ENCODE measurements at regions not wholly inside any gene's neighbourhood (a gene's known extent, or its start where the extent isn't known, plus 50 kb on each side); places are given as distances from the start of the nearest gene placed in this dataset.
"Not testable (repeated sequence)": the region's sequence is repeated elsewhere in the genome, so short reads cannot be mapped to it uniquely, and the experiment has no call there.

DNA sequence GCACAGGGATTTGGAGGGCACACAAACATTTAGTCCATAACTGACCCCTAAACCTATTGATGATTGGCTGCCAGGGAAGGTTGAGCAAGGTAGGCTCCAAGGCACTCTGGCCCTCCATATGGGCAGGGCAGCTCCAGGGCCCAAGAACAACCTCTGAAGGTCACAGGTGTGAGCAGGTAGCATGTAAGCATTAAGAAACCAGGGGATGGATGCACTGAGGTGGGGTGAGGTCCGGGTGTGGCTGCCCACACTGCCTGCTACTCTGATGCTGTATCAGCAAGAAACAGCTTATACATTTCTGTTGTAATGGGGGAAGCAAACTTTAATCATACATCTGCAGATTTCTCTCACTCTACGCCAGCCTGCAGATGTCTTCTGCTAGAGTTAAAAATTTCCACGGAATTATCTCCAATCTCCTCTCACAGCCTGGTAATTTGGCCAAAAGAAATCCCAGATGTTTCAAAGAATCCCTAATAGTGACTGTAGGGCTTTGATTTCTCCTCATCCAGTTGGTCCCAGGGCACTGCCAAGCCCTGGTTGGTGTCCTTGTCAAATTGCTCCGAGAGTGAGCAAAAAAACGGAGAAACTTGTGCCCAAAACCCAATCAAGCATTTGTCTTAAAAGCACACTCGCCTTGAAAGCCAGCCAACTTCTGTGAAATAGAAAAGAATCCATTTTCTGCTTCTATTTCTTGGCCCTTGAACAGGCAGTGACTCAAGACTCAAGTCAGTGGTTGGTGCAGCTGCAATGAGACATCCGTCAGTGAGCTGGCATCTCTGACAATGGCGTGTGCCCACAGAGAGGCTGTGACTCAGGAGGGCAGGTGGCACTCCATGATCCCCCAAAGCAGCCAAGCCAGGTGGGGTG, 72.5 kb upstream of the MRI1 start:
- in situ Hi-C loops (cut with MboI; ENCODE audit: low sequenced_read_pairs in 4 of 4): no loop called here
- H3K9me3 ChIP-seq: no peaks in the 10 kb centered on the region
- no peak for TF ChIP-seq POLR2A (IDR thresholded peaks at IDR 0.05)
- TF ChIP-seq, protein P1, sequence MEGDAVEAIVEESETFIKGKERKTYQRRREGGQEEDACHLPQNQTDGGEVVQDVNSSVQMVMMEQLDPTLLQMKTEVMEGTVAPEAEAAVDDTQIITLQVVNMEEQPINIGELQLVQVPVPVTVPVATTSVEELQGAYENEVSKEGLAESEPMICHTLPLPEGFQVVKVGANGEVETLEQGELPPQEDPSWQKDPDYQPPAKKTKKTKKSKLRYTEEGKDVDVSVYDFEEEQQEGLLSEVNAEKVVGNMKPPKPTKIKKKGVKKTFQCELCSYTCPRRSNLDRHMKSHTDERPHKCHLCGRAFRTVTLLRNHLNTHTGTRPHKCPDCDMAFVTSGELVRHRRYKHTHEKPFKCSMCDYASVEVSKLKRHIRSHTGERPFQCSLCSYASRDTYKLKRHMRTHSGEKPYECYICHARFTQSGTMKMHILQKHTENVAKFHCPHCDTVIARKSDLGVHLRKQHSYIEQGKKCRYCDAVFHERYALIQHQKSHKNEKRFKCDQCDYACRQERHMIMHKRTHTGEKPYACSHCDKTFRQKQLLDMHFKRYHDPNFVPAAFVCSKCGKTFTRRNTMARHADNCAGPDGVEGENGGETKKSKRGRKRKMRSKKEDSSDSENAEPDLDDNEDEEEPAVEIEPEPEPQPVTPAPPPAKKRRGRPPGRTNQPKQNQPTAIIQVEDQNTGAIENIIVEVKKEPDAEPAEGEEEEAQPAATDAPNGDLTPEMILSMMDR (IDR thresholded peaks at IDR 0.05 in 4 of 5, conservative IDR thresholded peaks at IDR 0.05 in 1 of 5): no peak
- H3K27ac ChIP-seq: no peak overlapping the region
- intact Hi-C loops (cut with DNase I; ENCODE audit: low total_unique reads): no loop called here
- no peak for ATAC-seq
- DNase-seq: no peak
- H3K4me1 ChIP-seq: no peaks in the 10 kb centered on the region
- H3K27me3 ChIP-seq: no peaks in the 10 kb centered on the region
- no peak overlapping the region for H3K4me3 ChIP-seq
- no peaks in the 10 kb centered on the region for H3K36me3 ChIP-seq

DNA sequence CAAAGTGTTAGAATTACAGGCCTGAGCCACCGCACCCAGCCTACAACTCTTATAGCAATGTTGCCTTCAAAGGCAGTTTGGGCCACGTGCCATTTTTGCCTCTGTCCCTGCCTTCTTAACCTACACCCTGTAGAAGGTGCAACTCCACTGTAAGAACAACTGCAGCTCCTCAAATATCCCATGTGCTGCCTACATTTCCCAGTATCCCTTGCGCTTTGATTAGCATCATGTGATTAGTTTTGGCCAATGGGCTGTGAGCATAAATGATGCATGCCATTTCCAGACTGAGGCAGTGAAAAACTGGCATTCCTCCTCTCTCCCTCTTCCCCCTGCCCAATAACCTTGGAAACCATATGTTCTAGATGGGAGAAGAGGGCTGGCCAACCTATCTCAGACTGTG, 75.2 kb upstream of the MRI1 start:
- no peak for ATAC-seq
- no peaks in the 10 kb centered on the region for H3K27me3 ChIP-seq
- H3K4me3 ChIP-seq: no peak overlapping the region
- H3K9me3 ChIP-seq: no peaks in the 10 kb centered on the region
- no peaks in the 10 kb centered on the region for H3K4me1 ChIP-seq
- in situ Hi-C loops (cut with MboI; ENCODE audit: low sequenced_read_pairs in 4 of 4) (no loop called here), intact Hi-C loops (cut with DNase I; ENCODE audit: low total_unique reads) (no loop called here)
- no peak for DNase-seq
- H3K27ac ChIP-seq: no peak overlapping the region
- TF ChIP-seq POLR2A (IDR thresholded peaks at IDR 0.05): no peak
- TF ChIP-seq, protein P1 (IDR thresholded peaks at IDR 0.05 in 4 of 5, conservative IDR thresholded peaks at IDR 0.05 in 1 of 5): no peak
- no peaks in the 10 kb centered on the region for H3K36me3 ChIP-seq

DNA sequence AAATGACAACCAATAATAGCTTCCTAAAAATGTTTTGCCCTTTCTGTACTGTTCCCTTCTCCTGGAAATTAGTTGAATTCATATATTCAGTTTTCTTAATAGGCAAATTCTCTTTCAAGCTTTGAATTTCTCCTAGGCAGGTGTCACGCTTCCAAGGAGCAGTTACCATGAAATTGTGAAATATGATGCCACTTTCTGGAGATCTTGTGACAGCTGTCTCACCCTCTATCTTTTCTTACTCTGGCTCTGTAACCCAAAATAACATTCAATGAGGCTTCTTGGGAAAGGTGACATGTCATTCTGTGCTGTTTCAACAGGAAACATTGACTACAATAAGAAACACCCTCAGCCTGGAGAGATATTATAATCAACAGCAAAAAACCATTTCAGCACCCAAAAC, 80.3 kb upstream of the MRI1 start:
- Histone ChIP-seq H3K4me3 (no peak overlapping the region), H3K9me3 (peaks cover 0 to 8% (median 0%) of the 10 kb centered on the region in 3 donors), H3K27me3 (no peaks in the 10 kb centered on the region), H3K36me3 (no peaks in the 10 kb centered on the region), H3K4me1 (no peaks in the 10 kb centered on the region), H3K27ac (no peak overlapping the region)
- in situ Hi-C loops (cut with MboI; ENCODE audit: low sequenced_read_pairs in 4 of 4) (no loop called here), intact Hi-C loops (cut with DNase I; ENCODE audit: low total_unique reads) (no loop called here)
- ATAC-seq: no peak
- TF ChIP-seq POLR2A (IDR thresholded peaks at IDR 0.05): no peak
- TF ChIP-seq, protein P1 (IDR thresholded peaks at IDR 0.05 in 4 of 5, conservative IDR thresholded peaks at IDR 0.05 in 1 of 5): no peak
- no peak for DNase-seq

DNA sequence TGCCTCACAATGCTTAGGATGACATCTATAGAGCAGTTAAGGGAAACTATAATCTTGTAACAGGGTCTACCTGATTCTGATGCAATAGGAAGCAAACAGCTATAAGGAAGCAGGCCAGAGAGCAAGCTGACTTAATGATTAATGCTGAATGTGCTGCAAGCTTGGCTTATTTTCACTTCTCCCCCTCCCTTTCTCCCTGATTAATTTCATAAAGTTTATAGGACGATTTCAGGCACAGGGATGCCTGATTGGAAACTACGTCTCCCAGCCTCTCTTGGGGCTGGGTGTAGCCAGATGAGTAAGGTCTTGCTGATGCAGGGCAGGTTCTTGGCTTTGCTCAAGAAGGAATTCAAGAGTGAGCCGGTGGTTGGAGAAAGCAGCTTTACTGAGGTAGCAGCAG, 82.8 kb upstream of the MRI1 start:
- Histone ChIP-seq H3K4me1 (no peaks in the 10 kb centered on the region), H3K36me3 (no peaks in the 10 kb centered on the region), H3K27me3 (no peaks in the 10 kb centered on the region), H3K4me3 (no peak overlapping the region), H3K9me3 (peaks cover 0 to 8% (median 0%) of the 10 kb centered on the region in 3 donors), H3K27ac (no peak overlapping the region)
- in situ Hi-C loops (cut with MboI; ENCODE audit: low sequenced_read_pairs in 4 of 4) (no loop called here), intact Hi-C loops (cut with DNase I; ENCODE audit: low total_unique reads) (no loop called here)
- TF ChIP-seq, protein P1 (IDR thresholded peaks at IDR 0.05 in 4 of 5, conservative IDR thresholded peaks at IDR 0.05 in 1 of 5): no peak
- TF ChIP-seq POLR2A (IDR thresholded peaks at IDR 0.05): no peak
- no peak for ATAC-seq
- DNase-seq: no peak

DNA sequence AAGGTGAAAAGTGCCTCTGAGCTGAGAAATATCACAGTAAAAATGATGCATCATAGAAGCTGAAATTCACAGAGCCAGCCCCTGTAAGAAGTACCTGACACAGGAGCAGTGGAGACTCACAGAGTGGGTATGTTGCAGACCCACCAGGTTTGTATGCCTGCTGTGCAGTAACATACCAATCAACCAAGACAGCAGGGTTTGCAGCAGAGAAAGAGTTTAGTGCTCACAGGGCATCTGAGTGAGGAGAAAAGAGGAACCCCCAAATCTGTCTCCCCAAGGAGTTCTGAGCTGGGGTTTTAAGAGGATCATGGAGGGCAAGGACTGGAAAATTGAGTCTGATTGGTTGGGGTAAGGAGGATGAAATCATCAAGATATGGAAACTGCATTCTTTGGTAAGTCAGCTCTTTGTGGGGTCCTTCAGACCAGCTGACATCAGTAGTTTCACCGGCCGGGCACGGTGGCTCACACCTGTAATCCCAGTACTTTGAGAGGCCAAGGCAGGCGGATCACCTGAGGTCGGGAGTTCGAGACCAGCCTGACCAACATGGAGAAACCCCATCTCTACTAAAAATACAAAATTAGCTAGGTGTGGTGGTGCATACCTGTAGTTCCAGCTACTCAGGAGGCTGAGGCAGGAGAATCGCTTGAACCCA, 83.5 kb upstream of the MRI1 start:
- H3K4me1 ChIP-seq; DNase-seq; ATAC-seq; in situ Hi-C loops (cut with MboI; ENCODE audit: low sequenced_read_pairs in 4 of 4); H3K4me3 ChIP-seq; H3K36me3 ChIP-seq; H3K27ac ChIP-seq; H3K9me3 ChIP-seq; intact Hi-C loops (cut with DNase I; ENCODE audit: low total_unique reads); H3K27me3 ChIP-seq: not testable (repeated sequence)

DNA sequence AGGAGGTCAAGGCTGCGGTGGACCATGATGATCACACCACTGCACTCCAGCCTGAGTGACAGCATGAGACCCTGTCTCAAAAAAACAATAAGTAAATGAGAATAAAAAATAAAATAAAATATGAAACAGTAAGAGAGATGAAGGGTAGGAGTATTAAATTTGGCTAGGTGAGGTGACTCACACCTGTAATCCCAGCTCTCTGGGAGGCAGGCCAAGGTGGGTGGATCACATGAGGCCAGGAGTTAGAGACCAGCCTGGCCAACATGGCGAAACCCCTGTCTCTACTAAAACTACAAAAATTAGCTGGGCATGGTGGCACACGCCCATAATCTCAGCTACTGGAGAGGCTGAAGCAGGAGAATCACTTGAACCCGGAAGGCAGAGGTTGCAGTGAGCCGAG, 87.4 kb upstream of the MRI1 start:
- H3K27ac ChIP-seq; H3K36me3 ChIP-seq; H3K4me1 ChIP-seq; DNase-seq; H3K4me3 ChIP-seq; H3K27me3 ChIP-seq; ATAC-seq; H3K9me3 ChIP-seq; intact Hi-C loops (cut with DNase I; ENCODE audit: low total_unique reads); in situ Hi-C loops (cut with MboI; ENCODE audit: low sequenced_read_pairs in 4 of 4): not testable (repeated sequence)

DNA sequence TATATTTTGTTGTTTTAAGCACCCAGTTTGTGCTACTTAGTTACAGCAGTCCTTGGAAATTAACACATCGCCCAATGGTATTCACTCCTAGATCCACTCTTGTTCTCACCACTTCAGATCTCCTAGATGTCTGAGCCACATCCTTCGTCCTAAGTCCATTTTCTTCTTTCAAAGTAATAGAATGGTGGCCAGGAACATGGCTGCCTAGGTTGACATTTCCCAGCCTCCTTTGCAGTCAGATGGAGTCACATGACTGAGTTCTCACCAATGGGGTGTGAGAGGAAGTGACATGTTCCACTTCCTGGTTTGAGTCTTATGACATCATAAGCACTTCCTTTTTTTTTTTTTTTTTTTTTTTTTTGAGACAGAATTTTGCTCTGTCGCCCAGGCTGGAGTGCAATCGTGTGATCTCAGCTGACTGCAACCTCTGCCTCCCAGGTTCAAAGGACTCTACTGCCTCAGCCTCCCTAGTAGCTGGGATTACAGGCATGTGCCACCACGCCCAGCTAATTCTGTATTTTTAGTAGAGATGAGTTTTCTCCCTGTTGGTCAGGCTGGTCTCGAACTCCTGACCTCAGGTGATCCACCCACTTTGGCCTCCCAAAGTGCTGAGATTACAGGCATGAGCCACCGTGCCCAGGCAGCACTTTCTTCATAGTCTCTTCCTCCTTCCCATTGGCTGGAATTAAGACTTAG, 91.7 kb upstream of the MRI1 start:
- in situ Hi-C loops (cut with MboI; ENCODE audit: low sequenced_read_pairs in 4 of 4); H3K4me3 ChIP-seq; H3K4me1 ChIP-seq; ATAC-seq; H3K9me3 ChIP-seq; H3K27ac ChIP-seq; intact Hi-C loops (cut with DNase I; ENCODE audit: low total_unique reads); H3K27me3 ChIP-seq; H3K36me3 ChIP-seq; DNase-seq: not testable (repeated sequence)
